K562 (cell line): ENCODE measurements at regions not wholly inside any gene's neighbourhood (a gene's known extent, or its start where the extent isn't known, plus 50 kb on each side); places are given as distances from the start of the nearest gene placed in this dataset.

Source experiments
- ATAC-seq: fragments of 200-7000 bp; cut with Tn5 transposase; 3 replicates; pipeline ENCODE4 v1.9.1; 2020; ENCODE audit warnings: moderate library complexity
- BruUV-seq: library from RNA; stranded (reverse); fragments of 400-500 nt; replicated peaks from 2 replicates; lab custom pipeline; 2021; lab: Mats Ljungman, UMichigan
- CTCF ChIA-PET: fragments of 300-600 bp; formaldehyde crosslinking; extraction: SDS; loops from one replicate; lab custom pipeline; 2021; ENCODE audit warnings: low intra/inter-chr PET ratio; lab: Yijun Ruan, JAX
- POLR2A ChIA-PET: fragments of 300-600, 350-650 bp; sonication (Branson Sonifier 250); formaldehyde crosslinking; extraction: SDS; loops from one replicate; lab custom pipeline; 2021; ENCODE audit warnings: antibody characterized with exemption, inconsistent platforms; lab: Yijun Ruan, JAX
- DNase-seq, 4 experiments: peaks; one replicate each; pipeline versions ENCODE4 v3.0.0 to v3.0.0-alpha.2; 2011 to 2018; ENCODE audit warnings: low spot score in 3 of 4, mixed read lengths in 3 of 4; ENCODE audit errors: extremely low read depth in 1 of 4
- FAIRE-seq: peaks from 2 replicates; lab custom pipeline; 2011; peaks lifted over from hg19 to GRCh38; lab: Jason Lieb, UNC
- H2AFZ ChIP-seq: 2 replicates; pipeline ENCODE4 v1.6.0; 2011; ENCODE audit warnings: low read depth, low read length, control low read depth, inconsistent platforms
- H3K27ac ChIP-seq: fragments of 200-600 bp; 3 replicates; pipeline ENCODE4 v1.8.0; 2011; ENCODE audit warnings: low read depth, mild to moderate bottlenecking, control low read depth, inconsistent platforms, low read length, moderate library complexity, mixed read lengths; ENCODE audit errors: extremely low read depth
- H3K27me3 ChIP-seq, 2 experiments: fragments of 300-600 bp in 1 of 2; 2 replicates in 1 of 2; 3 replicates in 1 of 2; pipeline versions ENCODE4 v1.6.0 to v1.8.0; 2011; ENCODE audit warnings: inconsistent platforms in 2 of 2, low read length in 2 of 2, mild to moderate bottlenecking in 1 of 2, mixed read lengths in 1 of 2, moderate library complexity in 1 of 2; ENCODE audit not compliant: control insufficient read depth in 2 of 2, insufficient read depth in 2 of 2
- H3K36me3 ChIP-seq: fragments of 300-600 bp; 3 replicates; pipeline ENCODE4 v1.8.0; 2011; ENCODE audit warnings: mild to moderate bottlenecking, low read length, inconsistent platforms; ENCODE audit not compliant: control insufficient read depth, insufficient read depth
- H3K4me1 ChIP-seq, 2 experiments: fragments of 200-600 bp in 1 of 2; replicated peaks in 1 of 2; 2 replicates in 1 of 2; 3 replicates in 1 of 2; pipeline versions ENCODE4 v1.5.1 to v1.8.0; 2011; ENCODE audit warnings: inconsistent platforms in 2 of 2, low read length in 2 of 2, mild to moderate bottlenecking in 1 of 2, mixed read lengths in 1 of 2, moderate library complexity in 1 of 2; ENCODE audit not compliant: control insufficient read depth in 2 of 2, insufficient read depth in 2 of 2
- H3K4me2 ChIP-seq: 2 replicates; pipeline ENCODE4 v1.6.1; 2011; ENCODE audit warnings: low read length, control low read depth, inconsistent platforms, mixed read lengths; ENCODE audit not compliant: insufficient read depth
- H3K4me3 ChIP-seq: fragments of 200-600 bp; sonication (generic), shearing (Covaris generic); 2 replicates; pipeline ENCODE4 v1.5.1; 2016; ENCODE audit warnings: control low read depth, inconsistent platforms
- H3K79me2 ChIP-seq: fragments of 200-600 bp; 3 replicates; pipeline ENCODE4 v1.8.0; 2011; ENCODE audit warnings: low read length, inconsistent platforms; ENCODE audit not compliant: control insufficient read depth, insufficient read depth
- H3K9ac ChIP-seq, 2 experiments: 2 replicates each; pipeline versions ENCODE4 v1.6.0 to v1.6.1; 2011; ENCODE audit warnings: low read depth in 2 of 2, low read length in 2 of 2, control low read depth in 1 of 2, inconsistent platforms in 1 of 2, mild to moderate bottlenecking in 1 of 2, mixed read lengths in 1 of 2; ENCODE audit not compliant: insufficient read depth in 1 of 2
- H3K9me1 ChIP-seq: one replicate; pipeline ENCODE4 v1.6.0; 2011; ENCODE audit warnings: inconsistent platforms, mild to moderate bottlenecking, low read length, moderate library complexity; ENCODE audit not compliant: control insufficient read depth, insufficient read depth
- H3K9me3 ChIP-seq: replicated peaks from 2 replicates; pipeline ENCODE4 v1.5.1; 2011; ENCODE audit warnings: low read depth, low read length, inconsistent platforms; ENCODE audit not compliant: control insufficient read depth, insufficient read depth
- H4K20me1 ChIP-seq: replicated peaks from 2 replicates; pipeline ENCODE4 v1.6.1; 2011; ENCODE audit warnings: low read length, inconsistent platforms, mixed read lengths; ENCODE audit not compliant: control insufficient read depth, insufficient read depth
- ASH1L ChIP-seq: fragments of 450-650 bp; IDR thresholded peaks from 2 replicates; pipeline ENCODE4 v1.6.1; 2018; ENCODE audit warnings: borderline replicate concordance, mild to moderate bottlenecking, low read depth; ENCODE audit not compliant: partially characterized antibody
- COPS2 ChIP-seq: fragments of 450-650 bp; conservative IDR thresholded peaks from 2 replicates; pipeline ENCODE4 v1.6.1; 2016; ENCODE audit warnings: mild to moderate bottlenecking, moderate library complexity
- FOXA1 ChIP-seq: fragments of 450-650 bp; IDR thresholded peaks from 2 replicates; pipeline ENCODE4 v1.6.1; 2016; ENCODE audit warnings: mild to moderate bottlenecking, borderline replicate concordance
- FOXO4 ChIP-seq: fragments of 450-650 bp; formaldehyde crosslinking; IDR thresholded peaks from 2 replicates; pipeline ENCODE4 v1.4.0; 2020; ENCODE audit warnings: mild to moderate bottlenecking, moderate library complexity
- FUS ChIP-seq: fragments of 200-400 bp; formaldehyde crosslinking; optimal IDR thresholded peaks from 2 replicates; pipeline ENCODE3; 2017; ENCODE audit warnings: low read depth, low read length
- HNRNPLL ChIP-seq: fragments of 200-400 bp; formaldehyde crosslinking; IDR thresholded peaks from 2 replicates; pipeline ENCODE4 v1.6.1; 2017; ENCODE audit warnings: low read length, low read depth, mild to moderate bottlenecking; ENCODE audit not compliant: poor library complexity, severe bottlenecking
- ID3 ChIP-seq, 2 experiments: fragments of 250-450 bp in 1 of 2; fragments of 450-650 bp in 1 of 2; sonication (Bioruptor Pico) in 1 of 2; IDR thresholded peaks; 2 replicates each; pipeline versions ENCODE4 v1.6.1 to v1.8.0; 2016 to 2021; ENCODE audit warnings: mild to moderate bottlenecking in 2 of 2, moderate library complexity in 2 of 2, missing compliant biosample characterization in 1 of 2, missing genetic modification characterization in 1 of 2
- IRF9 ChIP-seq: fragments of 450-650 bp; IDR thresholded peaks from 2 replicates; pipeline ENCODE4 v1.6.1; 2016; ENCODE audit warnings: missing biosample characterization, missing genetic modification characterization
- KAT2B ChIP-seq: IDR thresholded peaks from one replicate; pipeline ENCODE4 v1.6.1; 2012; ENCODE audit warnings: low read depth, mild to moderate bottlenecking, control low read depth, inconsistent platforms, low read length, moderate library complexity
- RAD21 ChIP-seq, 2 experiments: fragments of 250-450 bp in 1 of 2; fragments of 450-650 bp in 1 of 2; sonication (Bioruptor Pico) in 1 of 2; formaldehyde crosslinking in 1 of 2; IDR thresholded peaks in 1 of 2; conservative IDR thresholded peaks in 1 of 2; 2 replicates each; pipeline versions ENCODE4 v1.4.0 to v1.8.0; 2020 to 2022; ENCODE audit warnings: mild to moderate bottlenecking in 2 of 2, moderate library complexity in 1 of 2
- RB1 ChIP-seq: fragments of 450-650 bp; IDR thresholded peaks from 2 replicates; pipeline ENCODE4 v1.6.1; 2017; ENCODE audit warnings: low read depth, mild to moderate bottlenecking
- RBFOX2 ChIP-seq: fragments of 200-400 bp; formaldehyde crosslinking; IDR thresholded peaks from 2 replicates; pipeline ENCODE4 v1.6.1; 2017; ENCODE audit warnings: low read depth, mild to moderate bottlenecking, low read length, moderate library complexity
- RBM22 ChIP-seq: fragments of 200-400 bp; formaldehyde crosslinking; IDR thresholded peaks from 2 replicates; pipeline ENCODE4 v1.6.1; 2018; ENCODE audit warnings: low read length, low read depth; ENCODE audit not compliant: poor library complexity, severe bottlenecking
- SAFB2 ChIP-seq: fragments of 200-400 bp; formaldehyde crosslinking; IDR thresholded peaks from 2 replicates; pipeline ENCODE4 v1.6.1; 2018; ENCODE audit warnings: borderline replicate concordance, low read length, low read depth, moderate library complexity; ENCODE audit not compliant: severe bottlenecking
- SMC3 ChIP-seq: conservative IDR thresholded peaks from 2 replicates; pipeline ENCODE4 v1.6.1; 2011; ENCODE audit warnings: low read depth, low read length, improper control_type of control experiment; ENCODE audit not compliant: insufficient read depth
- SRSF9 ChIP-seq: fragments of 200-400 bp; formaldehyde crosslinking; IDR thresholded peaks from 2 replicates; pipeline ENCODE4 v1.6.1; 2017; ENCODE audit warnings: low read depth, low read length, borderline replicate concordance
- WGBS: fragments of 100-300 bp; shearing (Covaris generic); methylation state at CpG from one replicate; pipeline ENCODE4 v1.1.6; 2016; ENCODE audit warnings: low coverage, mixed read lengths; ENCODE audit not compliant: insufficient coverage; ENCODE audit errors: missing lambda C conversion rate; 5-methylcytosine and 5-hydroxymethylcytosine counted together
- in situ Hi-C: fragments of 300-500 bp; cut with MboI; formaldehyde crosslinking; loops from 4 replicates; pipeline ENCODE4 v1.15.0; 2018; ENCODE audit warnings: inconsistent platforms, mixed read lengths
- intact Hi-C: fragments of 100-400 bp; cut with micrococcal nuclease; formaldehyde crosslinking; loops from 2 replicates; pipeline ENCODE4 v1.14.2; 2022

- no peak for TF ChIP-seq FUS
Observed at GRCh38 chr14:65958664-65959562, 527.3 kb upstream of the CCDC196 start (continued).

GRCh38 chr14:65959563-65960024 is 526.6 kb upstream of the CCDC196 start:
- H3K9ac ChIP-seq: no peak overlapping the region
- no peaks in the 10 kb centered on the region for H3K9me1 ChIP-seq
- no peaks in the 10 kb centered on the region; a peak in 1 of 5 replicates for H3K27me3 ChIP-seq
- H2AFZ ChIP-seq: no peak overlapping the region
- POLR2A ChIA-PET: no interaction called here
- no peaks in the 10 kb centered on the region for H3K36me3 ChIP-seq
- no peak overlapping the region for H3K4me3 ChIP-seq
- no TSS peak for BruUV-seq
- CTCF ChIA-PET: interaction anchor here (0.7 to 1.7 kb wide), 3 partner anchors 548 to 1158 kb away, joined by 3 to 9 read pairs (median 3); no protein-coding TSS in a partner anchor
- no peaks in the 10 kb centered on the region for H4K20me1 ChIP-seq
- ATAC-seq (no peak), DNase-seq (no peak), FAIRE-seq (no peak)
- H3K79me2 ChIP-seq: no peaks in the 10 kb centered on the region
- H3K4me1 ChIP-seq: no peaks in the 10 kb centered on the region
- 0% methylated on average over 1 of the region's 2 CpGs for WGBS
- H3K27ac ChIP-seq: no peak overlapping the region
- intact Hi-C loops: loop anchor here (2.0 to 10.0 kb wide), 5 partner anchors 111 to 795 kb away; no protein-coding TSS in a partner anchor
- no peak overlapping the region for H3K4me2 ChIP-seq
- in situ Hi-C loops: loop anchor here (10.0 to 25.0 kb wide), 2 partner anchors 547 to 795 kb away; partner anchors contain the start of gene FUT8
- H3K9me3 ChIP-seq: no peaks in the 10 kb centered on the region
- no peak for TF ChIP-seq IRF9 (tag)
- TF ChIP-seq ID3 (CRISPR knock-in tag; IDR thresholded peaks at IDR 0.05): no peak
- TF ChIP-seq ID3 (tag; IDR thresholded peaks at IDR 0.05): no peak
- TF ChIP-seq RBM22: no peak
- TF ChIP-seq SRSF9: no peak
- TF ChIP-seq FOXA1: no peak
- TF ChIP-seq SMC3: no peak
- TF ChIP-seq RBFOX2: no peak
- no peak for TF ChIP-seq SAFB2
- TF ChIP-seq COPS2: no peak
- TF ChIP-seq RB1: no peak
- TF ChIP-seq ASH1L: no peak
- TF ChIP-seq HNRNPLL: no peak
- no peak for TF ChIP-seq RAD21 (CRISPR knock-in tag; conservative IDR thresholded peaks at IDR 0.05 in 1 of 2, IDR thresholded peaks at IDR 0.05 in 1 of 2)
- no peak for TF ChIP-seq FOXO4 (CRISPR knock-in tag)
- no peak for TF ChIP-seq KAT2B
